ENCODE measurements at regions not wholly inside any gene's neighbourhood (a gene's known extent, or its start where the extent isn't known, plus 50 kb on each side); places are given as distances from the start of the nearest gene placed in this dataset.

DNA sequence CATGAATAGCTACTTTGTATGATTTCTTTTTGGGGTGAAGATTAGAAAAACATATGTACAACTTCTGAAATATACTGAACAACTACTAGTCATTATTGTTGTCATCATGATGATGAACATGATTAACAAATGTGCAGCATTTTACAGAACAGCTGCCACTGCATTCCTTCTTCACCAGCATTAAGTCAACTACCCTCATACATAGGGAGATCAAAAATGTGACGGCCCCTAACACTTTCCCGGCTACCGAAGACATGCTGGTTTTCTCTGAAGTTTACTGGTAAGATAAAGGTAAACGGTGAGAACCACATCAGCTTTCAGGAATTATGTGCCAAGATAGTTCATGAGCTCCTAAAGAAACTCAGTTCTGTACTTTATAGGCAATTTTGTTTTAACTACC lies 121.0 kb upstream of the LRATD1 start:
- intact Hi-C loops (cut with DNase I) = no loop called here
- TF ChIP-seq, protein P1, sequence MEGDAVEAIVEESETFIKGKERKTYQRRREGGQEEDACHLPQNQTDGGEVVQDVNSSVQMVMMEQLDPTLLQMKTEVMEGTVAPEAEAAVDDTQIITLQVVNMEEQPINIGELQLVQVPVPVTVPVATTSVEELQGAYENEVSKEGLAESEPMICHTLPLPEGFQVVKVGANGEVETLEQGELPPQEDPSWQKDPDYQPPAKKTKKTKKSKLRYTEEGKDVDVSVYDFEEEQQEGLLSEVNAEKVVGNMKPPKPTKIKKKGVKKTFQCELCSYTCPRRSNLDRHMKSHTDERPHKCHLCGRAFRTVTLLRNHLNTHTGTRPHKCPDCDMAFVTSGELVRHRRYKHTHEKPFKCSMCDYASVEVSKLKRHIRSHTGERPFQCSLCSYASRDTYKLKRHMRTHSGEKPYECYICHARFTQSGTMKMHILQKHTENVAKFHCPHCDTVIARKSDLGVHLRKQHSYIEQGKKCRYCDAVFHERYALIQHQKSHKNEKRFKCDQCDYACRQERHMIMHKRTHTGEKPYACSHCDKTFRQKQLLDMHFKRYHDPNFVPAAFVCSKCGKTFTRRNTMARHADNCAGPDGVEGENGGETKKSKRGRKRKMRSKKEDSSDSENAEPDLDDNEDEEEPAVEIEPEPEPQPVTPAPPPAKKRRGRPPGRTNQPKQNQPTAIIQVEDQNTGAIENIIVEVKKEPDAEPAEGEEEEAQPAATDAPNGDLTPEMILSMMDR (IDR thresholded peaks at IDR 0.05) = no peak
- H3K4me3 ChIP-seq = no peak overlapping the region
- WGBS, 2 donors = 65 to 77% methylated on average over 4 of the region's 4 CpGs
- H3K36me3 ChIP-seq = no peaks in the 10 kb centered on the region
- H3K4me1 ChIP-seq = no peaks in the 10 kb centered on the region
- no peak overlapping the region for H3K27ac ChIP-seq
- H3K27me3 ChIP-seq = no peaks in the 10 kb centered on the region
- DNase-seq (no peak), ATAC-seq (no peak), FAIRE-seq (no peak)
- no peaks in the 10 kb centered on the region for H3K9me3 ChIP-seq

DNA sequence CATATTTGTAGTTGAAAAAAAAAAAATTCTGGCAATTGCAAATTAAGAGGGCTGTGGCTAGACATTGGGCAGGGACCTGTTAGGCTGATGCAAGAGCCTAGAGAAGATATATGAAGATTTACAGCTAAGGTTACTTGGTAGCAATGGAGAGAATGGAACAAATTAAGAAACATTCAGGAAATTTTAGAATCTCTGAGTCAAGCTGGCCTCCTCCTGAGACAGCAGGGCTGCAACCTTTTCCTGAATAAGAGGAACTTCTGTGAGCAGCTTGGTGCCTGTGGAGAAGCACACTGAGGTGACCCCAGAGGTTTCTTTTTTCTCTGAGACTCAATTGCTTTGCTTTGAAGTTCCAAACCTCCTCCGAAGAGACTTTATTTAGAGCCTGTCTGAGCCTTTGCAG lies 118.6 kb upstream of the LRATD1 start:
- H3K27ac ChIP-seq = no peak overlapping the region
- intact Hi-C loops (cut with DNase I) = no loop called here
- H3K4me3 ChIP-seq = no peak overlapping the region
- no peak for DNase-seq
- no peaks in the 10 kb centered on the region for H3K36me3 ChIP-seq
- no peak for FAIRE-seq
- WGBS, 2 donors = 53 to 57% methylated on average over 1 of the region's 1 CpG
- no peak for ATAC-seq
- H3K9me3 ChIP-seq = no peaks in the 10 kb centered on the region
- H3K4me1 ChIP-seq = no peaks in the 10 kb centered on the region
- TF ChIP-seq, protein P1 (IDR thresholded peaks at IDR 0.05) = no peak
- H3K27me3 ChIP-seq = no peaks in the 10 kb centered on the region

DNA sequence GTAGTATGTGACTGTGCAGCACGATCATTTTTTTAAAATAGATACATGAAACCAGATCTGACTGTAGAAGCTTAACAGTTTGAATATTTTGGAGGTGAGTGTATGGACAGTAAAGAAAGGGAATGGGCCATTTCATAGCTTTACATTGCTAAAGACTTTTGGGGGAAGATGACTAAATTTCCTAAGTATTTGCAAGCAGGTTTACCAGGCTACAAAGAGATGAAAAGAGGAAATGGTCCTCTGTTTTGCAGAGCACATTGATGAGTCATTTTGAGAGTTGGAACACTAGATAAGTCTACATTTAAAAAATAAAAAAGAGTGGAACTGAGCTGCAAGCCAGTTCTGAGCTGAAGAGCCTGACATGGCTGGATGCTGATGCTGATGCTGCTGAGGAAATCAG lies 115.7 kb upstream of the LRATD1 start:
- Histone ChIP-seq H3K4me1 (no peaks in the 10 kb centered on the region), H3K4me3 (no peak overlapping the region), H3K27me3 (no peaks in the 10 kb centered on the region), H3K9me3 (no peaks in the 10 kb centered on the region), H3K36me3 (no peaks in the 10 kb centered on the region), H3K27ac (no peak overlapping the region)
- ATAC-seq = no peak
- TF ChIP-seq, protein P1 (IDR thresholded peaks at IDR 0.05) = no peak
- no peak for DNase-seq
- WGBS, 2 donors = 78 to 86% methylated on average over 1 of the region's 1 CpG
- intact Hi-C loops (cut with DNase I) = no loop called here
- no peak for FAIRE-seq

DNA sequence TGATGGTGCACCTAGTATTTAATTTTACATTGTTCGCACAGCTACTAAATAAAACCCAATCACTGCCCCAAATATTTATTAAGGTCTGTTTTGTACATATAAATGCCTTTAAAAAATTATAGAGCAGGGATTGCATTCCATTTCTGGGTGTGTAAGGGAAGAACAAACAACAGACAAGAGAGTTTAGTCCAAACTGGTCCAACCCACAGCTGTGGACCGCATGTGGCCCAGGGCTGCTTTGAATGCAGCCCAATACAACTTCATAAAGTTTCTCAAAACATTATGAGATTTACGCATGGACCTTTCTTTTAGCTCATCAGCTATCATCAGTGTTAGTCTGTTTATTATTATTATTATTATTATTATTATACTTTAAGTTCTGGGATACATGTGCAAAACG lies 114.8 kb upstream of the LRATD1 start:
- H3K27ac ChIP-seq = no peak overlapping the region
- 83 to 92% methylated on average over 4 of the region's 4 CpGs for whole genome bisulfite sequencing, 2 donors
- no peak for ATAC-seq
- no peaks in the 10 kb centered on the region for H3K27me3 ChIP-seq
- no peak overlapping the region for H3K4me3 ChIP-seq
- TF ChIP-seq, protein P1 (IDR thresholded peaks at IDR 0.05) = no peak
- no peak for DNase-seq
- intact Hi-C loops (cut with DNase I) = no loop called here
- H3K4me1 ChIP-seq = no peaks in the 10 kb centered on the region
- H3K9me3 ChIP-seq = no peaks in the 10 kb centered on the region
- no peaks in the 10 kb centered on the region for H3K36me3 ChIP-seq
- FAIRE-seq = no peak

DNA sequence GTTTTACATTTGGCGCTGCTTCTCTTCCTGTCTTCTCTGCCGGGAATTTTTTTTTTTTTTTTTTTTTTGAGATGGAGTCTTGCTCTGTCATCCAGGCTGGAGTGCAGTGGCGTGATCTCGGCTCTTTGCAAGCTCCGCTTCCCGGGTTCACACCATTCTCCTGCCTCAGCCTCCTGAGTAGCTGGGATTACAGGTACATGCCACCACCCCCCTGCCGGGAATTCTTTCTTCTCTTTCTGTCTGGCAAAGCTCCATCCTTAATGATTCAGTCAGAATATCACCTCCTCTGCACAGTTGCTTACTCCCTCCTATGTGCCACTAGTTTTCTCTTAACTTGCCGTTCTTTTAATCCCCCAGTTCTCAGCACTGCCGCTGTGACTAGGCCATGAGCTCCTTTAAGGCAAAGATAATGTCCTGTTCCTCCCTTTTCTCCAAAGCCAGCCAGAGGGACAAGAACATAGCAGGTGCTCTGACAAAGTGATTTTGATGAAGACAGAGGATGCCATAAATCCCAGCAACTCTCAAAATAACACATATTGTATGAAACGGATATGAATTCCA lies 112.1 kb upstream of the LRATD1 start:
- 84 to 87% methylated on average over 10 of the region's 10 CpGs for WGBS, 2 donors
- FAIRE-seq (no peak), ATAC-seq (no peak), DNase-seq (no peak)
- intact Hi-C loops (cut with DNase I) = no loop called here
- no peaks in the 10 kb centered on the region for H3K27me3 ChIP-seq
- H3K9me3 ChIP-seq = no peaks in the 10 kb centered on the region
- no peaks in the 10 kb centered on the region for H3K36me3 ChIP-seq
- TF ChIP-seq, protein P1 (IDR thresholded peaks at IDR 0.05) = no peak
- no peaks in the 10 kb centered on the region for H3K4me1 ChIP-seq
- no peak overlapping the region for H3K27ac ChIP-seq
- no peak overlapping the region for H3K4me3 ChIP-seq

Measured in pancreas (tissue), 10 donors.